KBM-7 (cell line): ENCODE measurements at regions not wholly inside any gene's neighbourhood (a gene's known extent, or its start where the extent isn't known, plus 50 kb on each side); places are given as distances from the start of the nearest gene placed in this dataset.
"Not testable (repeated sequence)": the region's sequence is repeated elsewhere in the genome, so short reads cannot be mapped to it uniquely, and the experiment has no call there.

Experiments
- DNase-seq: peaks from one replicate; pipeline ENCODE4 v3.0.0-alpha.2; 2015
- in situ Hi-C: fragments of 300-500 bp; cut with MboI; formaldehyde crosslinking; loops from 2 replicates; pipeline ENCODE4 v1.14.3; 2020; ENCODE audit warnings: low sequenced_read_pairs, low pct_unique_long_range_greater_than_20kb, mixed read lengths

GRCh38 chr17:20633268-20634059, 53.9 kb downstream of the CDRT15L2 start:
- DNase-seq, in situ Hi-C loops: not testable (repeated sequence)

- DNase-seq, in situ Hi-C loops: not testable (repeated sequence)
Observed at GRCh38 chr17:20640147-20640546, 60.6 kb downstream of the CDRT15L2 start.

- DNase-seq: peak; percentile 50
- in situ Hi-C loops: not testable (repeated sequence)
Observed at GRCh38 chr17:20646661-20647272, 67.2 kb downstream of the CDRT15L2 start.

- in situ Hi-C loops, DNase-seq: not testable (repeated sequence)
Observed at GRCh38 chr17:20649097-20649767, 69.7 kb downstream of the CDRT15L2 start.

GRCh38 chr17:20651022-20651421, 71.5 kb downstream of the CDRT15L2 start:
- in situ Hi-C loops: not testable (repeated sequence)
- peak; percentile 63 for DNase-seq

GRCh38 chr17:20651736-20652135, 72.2 kb downstream of the CDRT15L2 start:
- peak; percentile 18 for DNase-seq
- in situ Hi-C loops: not testable (repeated sequence)

GRCh38 chr17:20653391-20653790, 73.9 kb downstream of the CDRT15L2 start:
- in situ Hi-C loops: not testable (repeated sequence)

GRCh38 chr17:20654114-20654513, 74.6 kb downstream of the CDRT15L2 start:
- in situ Hi-C loops, DNase-seq: not testable (repeated sequence)

More at GRCh38 chr17:20653391-20653790, 73.9 kb downstream of the CDRT15L2 start:
- not testable (repeated sequence) for DNase-seq

GRCh38 chr17:20654575-20654974, 75.1 kb downstream of the CDRT15L2 start:
- in situ Hi-C loops, DNase-seq: not testable (repeated sequence)

GRCh38 chr17:20665103-20665955, 85.8 kb downstream of the CDRT15L2 start:
- in situ Hi-C loops, DNase-seq: not testable (repeated sequence)

- in situ Hi-C loops, DNase-seq: not testable (repeated sequence)
Observed at GRCh38 chr17:20666689-20667088, 87.2 kb downstream of the CDRT15L2 start.

GRCh38 chr17:20667712-20668111, 88.2 kb downstream of the CDRT15L2 start:
- DNase-seq: not testable (repeated sequence)

GRCh38 chr17:20668316-20668715, 88.8 kb downstream of the CDRT15L2 start:
- DNase-seq, in situ Hi-C loops: not testable (repeated sequence)

More at GRCh38 chr17:20667712-20668111, 88.2 kb downstream of the CDRT15L2 start:
- in situ Hi-C loops: not testable (repeated sequence)

GRCh38 chr17:20668868-20669267, 89.3 kb downstream of the CDRT15L2 start:
- in situ Hi-C loops, DNase-seq: not testable (repeated sequence)

GRCh38 chr17:20670506-20670905, 91.0 kb downstream of the CDRT15L2 start:
- DNase-seq, in situ Hi-C loops: not testable (repeated sequence)

GRCh38 chr17:20674374-20674773, 94.8 kb downstream of the CDRT15L2 start:
- in situ Hi-C loops, DNase-seq: not testable (repeated sequence)

- in situ Hi-C loops, DNase-seq: not testable (repeated sequence)
Observed at GRCh38 chr17:20675707-20676106, 96.2 kb downstream of the CDRT15L2 start.

- in situ Hi-C loops: not testable (repeated sequence)
Observed at GRCh38 chr17:20676656-20677055, 97.1 kb downstream of the CDRT15L2 start.

GRCh38 chr17:20677469-20677868, 97.9 kb downstream of the CDRT15L2 start:
- DNase-seq, in situ Hi-C loops: not testable (repeated sequence)

More at GRCh38 chr17:20676656-20677055, 97.1 kb downstream of the CDRT15L2 start:
- not testable (repeated sequence) for DNase-seq
